COLO668 (cell line): ENCODE measurements at regions not wholly inside any gene's neighbourhood (a gene's known extent, or its start where the extent isn't known, plus 50 kb on each side); places are given as distances from the start of the nearest gene placed in this dataset.
"Not testable (repeated sequence)": the region's sequence is repeated elsewhere in the genome, so short reads cannot be mapped to it uniquely, and the experiment has no call there.

ENCODE experiments used
- DNase-seq: peaks from one replicate; lab custom pipeline; 2025; ENCODE audit not compliant: unreplicated experiment; lab: John Stamatoyannopoulos, UW

DNA sequence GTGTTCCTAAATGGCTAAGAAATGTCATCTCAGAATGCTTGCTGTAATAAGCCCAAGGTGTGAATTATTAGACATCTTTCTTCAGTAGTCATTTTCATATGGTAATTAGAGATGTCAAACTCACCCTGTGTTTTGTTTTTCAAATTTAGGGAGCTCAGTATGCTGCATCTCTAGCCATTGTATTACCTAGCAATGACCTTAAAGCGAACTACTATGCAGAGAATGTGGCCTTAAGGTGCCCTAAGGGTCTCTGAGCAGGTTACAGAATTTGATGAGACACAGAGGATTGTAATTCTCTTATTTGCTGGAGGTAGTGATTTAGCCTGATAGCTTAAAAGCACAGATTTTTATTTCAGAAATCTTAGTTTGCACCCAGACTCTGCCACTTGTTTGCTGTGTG lies 1052.6 kb upstream of the DDX18 start:
- DNase-seq = no peak

GRCh38 chr2:116769514-116769913 lies 1045.0 kb upstream of the DDX18 start:
- DNase-seq = no peak

DNA sequence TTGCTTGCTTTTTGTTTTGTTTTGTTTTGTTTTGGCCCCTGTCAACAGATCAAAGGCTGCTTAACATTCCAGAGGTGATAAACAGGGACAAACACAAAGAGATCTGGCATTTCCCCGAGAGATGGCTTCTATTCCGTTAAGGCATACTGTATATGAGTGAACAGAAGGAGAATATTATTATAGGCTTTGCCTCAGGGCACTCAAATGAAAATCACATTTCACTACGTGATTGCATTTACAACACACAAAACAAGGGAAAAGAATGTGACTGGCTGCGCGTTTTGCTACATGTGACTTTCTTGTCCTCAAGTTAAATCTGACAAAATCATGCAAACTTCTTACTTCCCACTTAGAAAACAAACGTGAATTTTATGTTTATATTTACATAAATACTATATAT lies 1037.9 kb upstream of the DDX18 start:
- DNase-seq = no peak

DNA sequence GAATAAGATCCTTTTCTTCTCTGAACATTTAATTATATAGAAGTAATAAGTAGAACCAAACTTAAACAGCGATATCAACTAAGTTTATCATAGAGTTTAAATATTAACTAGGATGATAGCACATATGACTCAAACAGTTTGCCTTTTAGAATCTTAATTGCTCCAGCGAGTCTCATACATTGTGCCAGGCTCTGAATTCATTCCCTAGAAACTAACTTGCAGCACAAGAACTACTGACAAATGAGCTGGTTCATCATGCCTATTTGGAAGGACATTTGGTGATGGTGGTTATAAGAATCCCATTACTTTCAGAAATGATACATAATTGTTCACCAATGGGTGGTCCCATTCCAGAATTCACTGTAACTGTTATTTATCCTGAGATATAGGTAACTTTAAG lies 1026.6 kb upstream of the DDX18 start:
- DNase-seq = no peak

- DNase-seq = no peak
Observed at GRCh38 chr2:116802671-116803070, 1011.8 kb upstream of the DDX18 start.

GRCh38 chr2:116804901-116805300 lies 1009.6 kb upstream of the DDX18 start:
- no peak for DNase-seq

DNA sequence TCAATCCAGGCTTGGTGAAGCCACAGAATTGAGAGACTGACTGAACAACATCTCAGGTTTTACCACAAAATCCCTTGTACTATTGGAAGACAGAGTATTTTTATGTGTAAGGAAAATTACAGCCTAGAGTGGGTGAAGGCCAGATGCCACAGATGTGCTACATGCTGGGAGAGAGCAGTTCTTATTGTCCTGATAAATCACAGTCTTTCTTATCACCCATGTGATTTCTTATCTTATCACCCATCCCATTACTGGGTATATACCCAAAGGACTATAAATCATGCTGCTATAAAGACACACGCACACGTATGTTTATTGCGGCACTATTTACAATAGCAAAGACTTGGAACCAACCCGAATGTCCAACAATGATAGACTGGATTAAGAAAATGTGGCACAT lies 1008.0 kb upstream of the DDX18 start:
- DNase-seq = not testable (repeated sequence)

DNA sequence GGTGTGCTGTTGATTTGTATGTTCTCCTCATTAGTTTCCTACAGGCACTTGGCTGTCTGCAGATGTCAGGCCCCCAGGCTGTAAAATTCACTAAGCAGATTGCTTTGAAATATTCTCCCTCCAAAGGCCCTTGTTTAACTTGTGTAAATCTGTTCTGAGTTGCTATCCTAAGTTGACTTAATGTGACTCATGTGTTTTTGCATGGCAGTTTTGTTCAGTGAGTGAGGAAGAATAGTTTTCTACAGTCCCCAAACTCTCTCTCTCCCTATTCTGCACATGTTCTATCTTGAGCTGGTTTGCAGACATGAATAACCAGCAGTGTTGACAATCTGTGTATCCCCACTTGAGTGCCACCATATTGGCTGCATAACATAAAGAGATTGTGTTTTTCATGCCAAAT lies 1005.4 kb upstream of the DDX18 start:
- no peak for DNase-seq

- peak; percentile 10 for DNase-seq
Observed at GRCh38 chr2:116810071-116810470, 1004.4 kb upstream of the DDX18 start.

- DNase-seq = no peak
Observed at GRCh38 chr2:116810645-116811044, 1003.8 kb upstream of the DDX18 start.

- DNase-seq = no peak
Observed at GRCh38 chr2:116819355-116819754, 995.1 kb upstream of the DDX18 start.

- no peak for DNase-seq
Observed at GRCh38 chr2:116820986-116821385, 993.5 kb upstream of the DDX18 start.

DNA sequence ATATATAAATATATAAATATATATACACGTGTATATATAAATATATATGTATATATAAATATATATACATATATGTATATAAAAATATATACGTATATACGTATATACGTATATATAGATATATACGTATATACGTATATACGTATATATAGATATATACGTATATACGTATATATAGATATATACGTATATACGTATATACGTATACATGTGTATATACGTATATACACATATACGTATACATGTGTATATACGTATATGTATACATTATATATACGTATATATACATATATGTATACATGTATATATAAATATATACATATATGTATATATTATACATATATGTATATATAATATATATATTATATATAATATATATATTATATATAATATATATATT lies 984.9 kb upstream of the DDX18 start:
- DNase-seq = not testable (repeated sequence)

- no peak for DNase-seq
Observed at GRCh38 chr2:116832148-116832547, 982.3 kb upstream of the DDX18 start.

DNA sequence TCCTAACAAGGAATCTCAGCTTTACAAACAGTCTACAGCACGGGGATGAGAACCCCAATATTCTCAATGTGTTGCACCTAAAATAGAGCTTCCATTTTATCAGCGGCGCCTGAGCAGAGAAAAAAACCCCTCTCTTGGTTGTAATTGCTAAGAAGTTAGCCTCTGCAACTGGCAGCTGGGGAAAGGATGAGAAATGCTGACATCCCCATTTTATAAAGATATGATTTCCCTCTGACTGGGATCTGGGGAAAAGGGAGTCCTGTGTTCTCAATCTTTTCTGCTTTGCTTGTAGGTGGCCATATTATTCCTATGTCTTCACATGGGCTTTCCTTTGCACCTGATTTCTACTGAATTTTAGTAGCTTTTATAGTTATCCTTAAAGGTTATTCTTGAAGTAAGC lies 981.4 kb upstream of the DDX18 start:
- no peak for DNase-seq

GRCh38 chr2:116842164-116842563 lies 972.3 kb upstream of the DDX18 start:
- DNase-seq = no peak

GRCh38 chr2:116859708-116860107 lies 954.8 kb upstream of the DDX18 start:
- no peak for DNase-seq

DNA sequence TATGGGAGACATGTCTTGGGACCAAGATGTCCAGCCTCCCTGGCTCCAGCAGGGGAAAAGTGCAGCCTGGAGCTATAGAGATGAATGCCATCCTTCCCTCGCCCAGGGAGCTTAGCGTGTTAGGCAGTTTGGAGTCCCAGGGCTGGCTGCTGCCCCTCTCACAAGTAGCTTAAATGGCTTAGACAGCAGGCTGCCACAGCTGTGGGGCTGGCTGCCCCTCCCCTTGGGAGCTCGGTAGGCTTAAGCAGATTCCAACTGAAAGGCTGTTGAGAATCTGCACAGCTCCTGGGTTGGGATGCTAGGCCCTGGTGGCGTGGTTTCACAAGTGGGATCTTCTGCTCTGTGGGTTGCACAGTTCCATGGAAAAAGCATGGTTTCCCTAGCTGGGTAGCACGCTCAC lies 940.5 kb upstream of the DDX18 start:
- DNase-seq = no peak

- no peak for DNase-seq
Observed at GRCh38 chr2:116877274-116877673, 937.2 kb upstream of the DDX18 start.

DNA sequence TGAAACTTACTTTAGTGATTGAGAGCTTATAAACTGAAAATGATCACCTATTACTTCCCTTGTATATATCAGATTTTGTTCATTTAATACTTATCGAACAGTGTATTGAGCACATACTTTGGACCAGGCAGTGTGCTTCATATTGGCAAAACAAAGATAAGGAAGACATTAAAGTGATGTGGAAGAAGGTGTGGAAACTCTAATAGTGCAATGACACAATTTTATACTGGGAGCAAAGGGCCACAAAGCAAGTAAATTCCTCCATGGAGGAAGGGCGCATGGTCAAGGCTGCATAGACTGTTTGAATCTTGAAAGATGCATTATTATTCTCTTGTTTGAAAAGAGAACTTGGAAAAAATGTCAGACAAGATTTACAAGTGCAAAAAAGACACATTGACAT lies 936.5 kb upstream of the DDX18 start:
- no peak for DNase-seq

DNA sequence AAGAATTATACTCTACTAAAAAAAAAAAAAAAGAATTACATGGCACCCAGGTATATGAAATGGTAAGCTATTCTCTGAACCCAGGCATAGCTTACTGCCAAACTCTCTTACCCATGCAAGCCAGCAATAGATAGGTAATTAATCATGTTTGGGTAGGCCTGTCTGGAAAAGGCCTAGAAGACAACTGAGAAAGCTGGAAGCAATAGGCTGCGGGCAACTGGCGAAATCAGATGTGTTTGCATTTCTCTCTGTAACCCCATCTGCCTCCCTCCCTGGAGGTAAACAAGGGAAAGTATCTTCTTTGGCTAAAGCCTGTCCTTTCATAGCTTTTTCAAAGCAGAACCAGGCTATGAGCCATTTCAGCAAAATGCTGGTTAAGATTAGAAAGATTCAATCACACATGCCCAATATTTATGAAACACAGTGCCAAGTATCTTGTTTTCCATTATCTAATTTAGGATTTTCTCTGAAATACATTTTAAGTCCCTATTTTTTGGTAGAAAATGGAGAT lies 934.8 kb upstream of the DDX18 start:
- peak; percentile 6 for DNase-seq

DNA sequence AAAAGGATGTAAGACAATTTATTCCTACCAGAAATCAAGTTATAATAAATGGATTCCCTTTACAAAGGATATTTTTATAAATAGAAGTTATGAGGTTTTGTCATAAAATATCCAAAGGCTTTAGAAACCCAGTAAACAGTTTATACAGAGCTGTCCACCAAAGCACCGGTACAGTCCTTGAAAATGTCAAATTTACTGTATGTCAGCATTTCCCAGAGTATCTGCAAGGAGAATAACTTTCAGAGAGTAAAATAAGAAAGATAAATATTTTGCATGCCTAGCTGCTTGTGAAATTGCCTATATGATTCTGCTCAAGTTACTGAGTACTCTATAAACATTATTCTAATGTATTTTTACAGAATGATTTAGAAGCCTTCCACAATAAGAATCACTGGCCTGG lies 923.3 kb upstream of the DDX18 start:
- DNase-seq = no peak

- DNase-seq = no peak
Observed at GRCh38 chr2:116911540-116911939, 903.0 kb upstream of the DDX18 start.

- DNase-seq = no peak
Observed at GRCh38 chr2:116915673-116916072, 898.8 kb upstream of the DDX18 start.
